ENCODE measurements at regions not wholly inside any gene's neighbourhood (a gene's known extent, or its start where the extent isn't known, plus 50 kb on each side); places are given as distances from the start of the nearest gene placed in this dataset.

- no peak for TF ChIP-seq ZNF114 (CRISPR knock-in tag; IDR thresholded peaks at IDR 0.05)
- TF ChIP-seq CREB1 (CRISPR knock-in tag; IDR thresholded peaks at IDR 0.05; ENCODE audit: low read depth): no peak
- no peak for TF ChIP-seq EZH2phosphoT487 (IDR thresholded peaks at IDR 0.05; ENCODE audit: unreplicated experiment)
- no peak for TF ChIP-seq JUNB (IDR thresholded peaks at IDR 0.05; ENCODE audit: unreplicated experiment)
- H3K4me1 Mint-ChIP-seq: peaks cover 4% of the 10 kb centered on the region; the same call in 2 of the 3 replicates
- no peak overlapping the region for H3K4me3 Mint-ChIP-seq
These were observed 235.4 kb upstream of the SLC14A2 start for GRCh38 chr18:45379903-45380302.

GRCh38 chr18:45381282-45381681 lies 234.0 kb upstream of the SLC14A2 start:
- Histone ChIP-seq H4K20me1 (replicated peaks; ENCODE audit: insufficient read depth) (no peaks in the 10 kb centered on the region), H3K4me2 (no peak overlapping the region), H2AFZ (no peak overlapping the region), H3K36me3 (ENCODE audit: insufficient read depth) (no peaks in the 10 kb centered on the region), H3K27me3 (ENCODE audit: insufficient read depth) (no peaks in the 10 kb centered on the region), H3K9me2 (ENCODE audit: insufficient read depth) (no peaks in the 10 kb centered on the region), H3F3A (replicated peaks; ENCODE audit: low read depth) (no peaks in the 10 kb centered on the region), H3K27ac (ENCODE audit: low read depth) (no peak overlapping the region), H3K4me1 (ENCODE audit: insufficient read depth) (no peaks in the 10 kb centered on the region), H3K79me2 (replicated peaks; ENCODE audit: insufficient read depth) (no peaks in the 10 kb centered on the region), H3K4me3 (no peak overlapping the region)
- no peak for TF ChIP-seq ETS1 (IDR thresholded peaks at IDR 0.05)
- no peak for DNase-seq (ENCODE audit: low spot score)
- Mint-ChIP-seq H3K9me3 (no peaks in the 10 kb centered on the region), H3K4me1 (peaks cover 4% of the 10 kb centered on the region; the same call in 2 of the 3 replicates), H3K27me3 (ENCODE audit: insufficient read depth, low read depth, poor library complexity) (no peaks in the 10 kb centered on the region), H3K4me3 (no peak overlapping the region), H3K36me3 (ENCODE audit: low read depth) (no peaks in the 10 kb centered on the region), H3K27ac (no peak overlapping the region)
- ATAC-seq: no peak

More at GRCh38 chr18:45379903-45380302, 235.4 kb upstream of the SLC14A2 start:
- Histone ChIP-seq H3F3A (replicated peaks; ENCODE audit: low read depth) (no peaks in the 10 kb centered on the region), H2AFZ (no peak overlapping the region), H3K27ac (ENCODE audit: low read depth) (no peak overlapping the region), H3K36me3 (ENCODE audit: insufficient read depth) (no peaks in the 10 kb centered on the region), H4K20me1 (replicated peaks; ENCODE audit: insufficient read depth) (no peaks in the 10 kb centered on the region), H3K4me3 (no peak overlapping the region), H3K4me2 (no peak overlapping the region), H3K79me2 (replicated peaks; ENCODE audit: insufficient read depth) (no peaks in the 10 kb centered on the region), H3K4me1 (ENCODE audit: insufficient read depth) (no peaks in the 10 kb centered on the region), H3K27me3 (ENCODE audit: insufficient read depth) (no peaks in the 10 kb centered on the region), H3K9me2 (ENCODE audit: insufficient read depth) (no peaks in the 10 kb centered on the region)
- H3K27me3 Mint-ChIP-seq (ENCODE audit: insufficient read depth, low read depth, poor library complexity): no peaks in the 10 kb centered on the region
- no peak overlapping the region for H3K27ac Mint-ChIP-seq
- ATAC-seq (no peak), DNase-seq (ENCODE audit: low spot score) (no peak)
- H3K36me3 Mint-ChIP-seq (ENCODE audit: low read depth): no peaks in the 10 kb centered on the region
- no peaks in the 10 kb centered on the region for H3K9me3 Mint-ChIP-seq

GRCh38 chr18:45383228-45383627 lies 232.0 kb upstream of the SLC14A2 start:
- no peaks in the 10 kb centered on the region for H3F3A ChIP-seq (replicated peaks; ENCODE audit: low read depth)
- H3K27me3 ChIP-seq (ENCODE audit: insufficient read depth): no peaks in the 10 kb centered on the region
- ATAC-seq (no peak), DNase-seq (ENCODE audit: low spot score) (no peak)
- no peak overlapping the region for H3K4me3 ChIP-seq
- Mint-ChIP-seq H3K4me3 (no peak overlapping the region), H3K4me1 (peaks cover 4% of the 10 kb centered on the region; the same call in 2 of the 3 replicates), H3K27ac (no peak overlapping the region), H3K27me3 (ENCODE audit: insufficient read depth, low read depth, poor library complexity) (no peaks in the 10 kb centered on the region), H3K9me3 (no peaks in the 10 kb centered on the region), H3K36me3 (ENCODE audit: low read depth) (no peaks in the 10 kb centered on the region)
- H3K9me2 ChIP-seq (ENCODE audit: insufficient read depth): no peaks in the 10 kb centered on the region
- no peaks in the 10 kb centered on the region for H4K20me1 ChIP-seq (replicated peaks; ENCODE audit: insufficient read depth)
- no peaks in the 10 kb centered on the region for H3K36me3 ChIP-seq (ENCODE audit: insufficient read depth)
- no peak overlapping the region for H3K4me2 ChIP-seq
- no peak overlapping the region for H2AFZ ChIP-seq
- no peaks in the 10 kb centered on the region for H3K79me2 ChIP-seq (replicated peaks; ENCODE audit: insufficient read depth)
- H3K27ac ChIP-seq (ENCODE audit: low read depth): no peak overlapping the region
- H3K4me1 ChIP-seq (ENCODE audit: insufficient read depth): no peaks in the 10 kb centered on the region
- TF ChIP-seq ETS1 (IDR thresholded peaks at IDR 0.05) (no peak), POLR2AphosphoS5 (IDR thresholded peaks at IDR 0.05; ENCODE audit: low read depth) (no peak), ZNF462 (CRISPR knock-in tag; IDR thresholded peaks at IDR 0.05) (no peak), ZNF114 (CRISPR knock-in tag; IDR thresholded peaks at IDR 0.05) (no peak), JUNB (IDR thresholded peaks at IDR 0.05; ENCODE audit: unreplicated experiment) (no peak), EZH2phosphoT487 (IDR thresholded peaks at IDR 0.05; ENCODE audit: unreplicated experiment) (no peak), CREB1 (CRISPR knock-in tag; IDR thresholded peaks at IDR 0.05; ENCODE audit: low read depth) (no peak), EZH2 (IDR thresholded peaks at IDR 0.05; ENCODE audit: low read depth, unreplicated experiment) (no peak)
